HepG2 (cell line): ENCODE measurements at regions not wholly inside any gene's neighbourhood (a gene's known extent, or its start where the extent isn't known, plus 50 kb on each side); places are given as distances from the start of the nearest gene placed in this dataset.

Experiments
- ATAC-seq: fragments of 200-7000 bp; cut with Tn5 transposase; 3 replicates; pipeline ENCODE4 v1.9.1; 2020; ENCODE audit warnings: mild to moderate bottlenecking, moderate library complexity
- BruUV-seq: library from RNA; stranded (reverse); fragments of 400-500 nt; replicated peaks from 2 replicates; lab custom pipeline; 2021; lab: Mats Ljungman, UMichigan
- CTCF ChIA-PET: fragments of 300-600 bp; formaldehyde crosslinking; extraction: SDS; loops from one replicate; lab custom pipeline; 2021; ENCODE audit warnings: low total read pairs, inconsistent platforms, low intra/inter-chr PET ratio; lab: Yijun Ruan, JAX
- POLR2A ChIA-PET: fragments of 350-600 bp; sonication (Branson Sonifier 250); formaldehyde crosslinking; loops from one replicate; lab custom pipeline; 2020; ENCODE audit warnings: antibody characterized with exemption, inconsistent platforms; lab: Yijun Ruan, JAX
- DNase-seq: peaks from one replicate; pipeline ENCODE4 v3.0.0-alpha.2; 2015; ENCODE audit warnings: low spot score
- FAIRE-seq: peaks from 3 replicates; lab custom pipeline; 2011; peaks lifted over from hg19 to GRCh38; lab: Jason Lieb, UNC
- H2AFZ ChIP-seq: one replicate; pipeline ENCODE4 v1.6.1; 2011; ENCODE audit warnings: low read length, inconsistent platforms
- H3K27ac ChIP-seq: fragments of 300-600 bp; 3 replicates; pipeline ENCODE4 v1.8.0; 2011; ENCODE audit warnings: mixed run types, mild to moderate bottlenecking, mixed read lengths, low read length, inconsistent platforms; ENCODE audit not compliant: insufficient read depth; ENCODE audit errors: extremely low read length
- H3K27me3 ChIP-seq, 2 experiments: fragments of 200-600 bp in 1 of 2; 2 replicates in 1 of 2; 3 replicates in 1 of 2; pipeline versions ENCODE4 v1.6.0 to v1.8.0; 2011; ENCODE audit warnings: low read length in 2 of 2, mild to moderate bottlenecking in 2 of 2, moderate library complexity in 2 of 2, inconsistent platforms in 1 of 2; ENCODE audit not compliant: insufficient read depth in 2 of 2, control insufficient read depth in 1 of 2
- H3K36me3 ChIP-seq, 2 experiments: fragments of 200-600 bp in 1 of 2; replicated peaks in 1 of 2; 2 replicates in 1 of 2; 3 replicates in 1 of 2; pipeline versions ENCODE4 v1.5.1 to v1.8.0; 2011; ENCODE audit warnings: low read length in 2 of 2, inconsistent platforms in 1 of 2; ENCODE audit not compliant: insufficient read depth in 2 of 2, control insufficient read depth in 1 of 2
- H3K4me1 ChIP-seq: 2 replicates; pipeline ENCODE4 v1.5.1; 2012; ENCODE audit warnings: low read length, inconsistent platforms; ENCODE audit not compliant: insufficient read depth
- H3K4me2 ChIP-seq: 2 replicates; pipeline ENCODE4 v1.6.0; 2011; ENCODE audit warnings: low read depth, low read length, inconsistent platforms
- H3K4me3 ChIP-seq, 3 experiments: fragments of 200-600 bp in 1 of 3; sonication (generic), shearing (Covaris generic) in 1 of 3; replicated peaks in 1 of 3; 2 replicates each; pipeline ENCODE4 v1.5.1; 2011 to 2016; ENCODE audit warnings: low read length in 3 of 3, inconsistent platforms in 2 of 3, low read depth in 2 of 3, mild to moderate bottlenecking in 2 of 3, control low read depth in 1 of 3, mixed read lengths in 1 of 3; ENCODE audit not compliant: insufficient read depth in 1 of 3
- H3K79me2 ChIP-seq: one replicate; pipeline ENCODE4 v1.6.1; 2011; ENCODE audit warnings: low read length, inconsistent platforms; ENCODE audit not compliant: insufficient read depth
- H3K9ac ChIP-seq: 2 replicates; pipeline ENCODE4 v1.6.0; 2011; ENCODE audit warnings: mild to moderate bottlenecking, low read depth, low read length, inconsistent platforms; ENCODE audit not compliant: insufficient read depth
- H3K9me3 ChIP-seq: 2 replicates; pipeline ENCODE4 v1.5.1; 2012; ENCODE audit warnings: mild to moderate bottlenecking, low read length
- H4K20me1 ChIP-seq: 2 replicates; pipeline ENCODE4 v1.6.0; 2011; ENCODE audit warnings: inconsistent platforms, mild to moderate bottlenecking, low read length, moderate library complexity; ENCODE audit not compliant: insufficient read depth
- ELF1 ChIP-seq: sonication (generic); formaldehyde crosslinking; IDR thresholded peaks from 2 replicates; pipeline ENCODE4 v1.4.0; 2020; ENCODE audit warnings: missing genetic modification reagents
- JUN ChIP-seq: sonication (generic); formaldehyde crosslinking; IDR thresholded peaks from 2 replicates; pipeline ENCODE4 v1.4.0; 2020; ENCODE audit warnings: mild to moderate bottlenecking, missing genetic modification reagents
- RCOR2 ChIP-seq: IDR thresholded peaks from 2 replicates; pipeline ENCODE4 v1.6.1; 2016; ENCODE audit warnings: missing biosample characterization, missing genetic modification reagents
- SETDB1 ChIP-seq: sonication (generic); formaldehyde crosslinking; IDR thresholded peaks from 2 replicates; pipeline ENCODE4 v1.5.1; 2020; ENCODE audit warnings: missing genetic modification reagents, mild to moderate bottlenecking, borderline replicate concordance
- SMAD3 ChIP-seq: sonication (generic); formaldehyde crosslinking; IDR thresholded peaks from 2 replicates; pipeline ENCODE4 v1.4.0; 2020; ENCODE audit warnings: missing genetic modification reagents
- SRF ChIP-seq: IDR thresholded peaks from 2 replicates; pipeline ENCODE4 v1.6.1; 2011; ENCODE audit warnings: mild to moderate bottlenecking, low read depth, low read length, moderate library complexity
- TBL1XR1 ChIP-seq: fragments of 150-350 bp; IDR thresholded peaks from 2 replicates; pipeline ENCODE4 v1.6.1; 2014; ENCODE audit warnings: borderline replicate concordance, low read length; ENCODE audit not compliant: partially characterized antibody
- TMF1 ChIP-seq: sonication (generic); formaldehyde crosslinking; IDR thresholded peaks from 2 replicates; pipeline ENCODE4 v1.8.1; 2022; ENCODE audit warnings: low read depth, missing genetic modification reagents
- ZC3H4 ChIP-seq: sonication (generic); formaldehyde crosslinking; IDR thresholded peaks from 2 replicates; pipeline ENCODE4 v1.4.0; 2020; ENCODE audit warnings: missing genetic modification reagents, borderline replicate concordance
- ZNF768 ChIP-seq: sonication (generic); formaldehyde crosslinking; IDR thresholded peaks from 2 replicates; pipeline ENCODE4 v1.4.0; 2020; ENCODE audit warnings: missing genetic modification reagents
- ZNF879 ChIP-seq: sonication (generic); formaldehyde crosslinking; IDR thresholded peaks from 2 replicates; pipeline ENCODE4 v1.8.1; 2023; ENCODE audit warnings: missing genetic modification reagents
- ZSCAN22 ChIP-seq: sonication (generic); formaldehyde crosslinking; IDR thresholded peaks from 2 replicates; pipeline ENCODE4 v1.4.0; 2020; ENCODE audit warnings: mild to moderate bottlenecking, missing genetic modification reagents
- WGBS: methylation state at CpG from one replicate; pipeline ENCODE4 v1.1.6; 2017; ENCODE audit warnings: low lambda C conversion rate; 5-methylcytosine and 5-hydroxymethylcytosine counted together
- in situ Hi-C: cut with HindIII; loops from 2 replicates; pipeline ENCODE4 v1.10.0; 2017; ENCODE audit warnings: low pct_unique_long_range_greater_than_20kb; ENCODE audit not compliant: extremely low pct_ligation_motif_present
- intact Hi-C: fragments of 100-400 bp; cut with micrococcal nuclease; formaldehyde crosslinking; loops from one replicate; pipeline ENCODE4 v1.10.0; 2022; ENCODE audit not compliant: unreplicated experiment
- TF ChIP-seq, protein P1 (sequence below): sonication (generic); formaldehyde crosslinking; IDR thresholded peaks from 2 replicates; pipeline ENCODE4 v1.4.0; 2020; ENCODE audit warnings: missing genetic modification reagents
- TF ChIP-seq, protein P2 (sequence below): sonication (generic); formaldehyde crosslinking; IDR thresholded peaks from 2 replicates; pipeline ENCODE4 v1.5.1; 2020; ENCODE audit warnings: missing genetic modification reagents, mild to moderate bottlenecking, borderline replicate concordance
- TF ChIP-seq, protein P3 (sequence below): sonication (generic); formaldehyde crosslinking; IDR thresholded peaks from 2 replicates; pipeline ENCODE4 v1.5.0; 2020; ENCODE audit warnings: missing genetic modification reagents

DNA sequence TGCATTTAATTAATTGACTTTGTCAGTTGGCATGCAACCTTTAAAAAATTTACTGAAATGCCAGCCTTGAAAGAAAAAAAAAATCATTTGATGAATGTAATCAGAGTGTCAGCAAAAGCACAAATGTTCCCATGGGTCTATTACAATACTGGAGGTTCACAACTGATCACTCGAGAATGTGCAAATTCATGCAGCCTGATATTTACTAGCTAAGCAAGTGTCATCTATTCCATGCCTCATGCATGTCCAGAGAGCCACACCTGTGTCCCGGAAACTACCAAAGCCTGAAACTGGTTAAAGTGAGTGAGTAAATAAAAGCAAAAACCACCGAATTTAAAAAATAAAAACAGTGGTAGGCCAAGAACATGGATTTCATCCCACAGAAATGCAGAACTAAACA is 415.3 kb upstream of the ID2 start:
- Histone ChIP-seq H3K79me2 (no peaks in the 10 kb centered on the region), H3K27ac (no peak overlapping the region), H3K4me3 (no peak overlapping the region), H3K4me2 (no peak overlapping the region), H3K4me1 (no peaks in the 10 kb centered on the region; the same call in 1 of the 2 replicates), H3K9me3 (no peaks in the 10 kb centered on the region), H3K27me3 (no peaks in the 10 kb centered on the region), H3K36me3 (no peaks in the 10 kb centered on the region), H2AFZ (no peak overlapping the region), H4K20me1 (no peaks in the 10 kb centered on the region), H3K9ac (no peak overlapping the region)
- in situ Hi-C loops, result no loop called here
- no peak for ATAC-seq
- no peak for DNase-seq
- 36% methylated on average over 3 of the region's 3 CpGs for WGBS
- intact Hi-C loops, result no loop called here
- BruUV-seq, result no TSS peak
- ChIA-PET CTCF (no interaction called here), POLR2A (no interaction called here)
- FAIRE-seq, result no peak
- TF ChIP-seq TBL1XR1, result no peak

DNA sequence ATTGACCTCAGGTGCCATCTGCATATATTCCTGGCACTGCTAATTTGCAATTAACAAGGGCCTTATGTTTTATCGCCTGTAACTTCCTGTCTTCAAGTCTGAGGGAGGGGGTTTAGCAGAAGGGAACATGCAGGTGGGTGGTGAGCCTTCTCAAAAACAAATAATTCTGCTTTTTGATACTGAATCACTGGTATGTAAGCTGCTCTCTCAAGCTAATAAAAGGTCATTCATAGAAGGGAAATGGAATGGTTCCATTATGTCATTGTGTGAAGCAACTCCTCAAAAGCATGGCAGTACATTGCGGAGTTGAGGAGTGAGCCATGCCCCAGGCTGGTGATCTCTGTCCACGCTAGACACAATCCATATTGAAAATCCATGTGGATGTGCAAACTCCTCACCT is 414.8 kb upstream of the ID2 start:
- Histone ChIP-seq H4K20me1 (no peaks in the 10 kb centered on the region), H3K27me3 (no peaks in the 10 kb centered on the region), H3K79me2 (no peaks in the 10 kb centered on the region), H3K27ac (no peak overlapping the region), H3K4me1 (no peaks in the 10 kb centered on the region; the same call in 1 of the 2 replicates), H3K4me3 (no peak overlapping the region), H3K4me2 (no peak overlapping the region), H3K9me3 (no peaks in the 10 kb centered on the region), H2AFZ (no peak overlapping the region), H3K36me3 (no peaks in the 10 kb centered on the region), H3K9ac (no peak overlapping the region)
- FAIRE-seq, result no peak
- no TSS peak for BruUV-seq
- POLR2A ChIA-PET, result no interaction called here
- 54% methylated on average over 3 of the region's 3 CpGs for WGBS
- no peak for ATAC-seq
- in situ Hi-C loops, result no loop called here
- CTCF ChIA-PET, result no interaction called here
- DNase-seq, result no peak
- intact Hi-C loops, result no loop called here
- TF ChIP-seq ZC3H4 (CRISPR knock-in tag) (no peak), SMAD3 (CRISPR knock-in tag) (no peak), ZSCAN22 (no peak), RCOR2 (CRISPR knock-in tag) (no peak), SRF (no peak), TMF1 (CRISPR knock-in tag) (no peak), ZNF879 (no peak), ZNF768 (CRISPR knock-in tag) (no peak), JUN (CRISPR knock-in tag) (no peak), SETDB1 (CRISPR knock-in tag) (no peak), ELF1 (CRISPR knock-in tag) (no peak)
- TF ChIP-seq, protein P1, sequence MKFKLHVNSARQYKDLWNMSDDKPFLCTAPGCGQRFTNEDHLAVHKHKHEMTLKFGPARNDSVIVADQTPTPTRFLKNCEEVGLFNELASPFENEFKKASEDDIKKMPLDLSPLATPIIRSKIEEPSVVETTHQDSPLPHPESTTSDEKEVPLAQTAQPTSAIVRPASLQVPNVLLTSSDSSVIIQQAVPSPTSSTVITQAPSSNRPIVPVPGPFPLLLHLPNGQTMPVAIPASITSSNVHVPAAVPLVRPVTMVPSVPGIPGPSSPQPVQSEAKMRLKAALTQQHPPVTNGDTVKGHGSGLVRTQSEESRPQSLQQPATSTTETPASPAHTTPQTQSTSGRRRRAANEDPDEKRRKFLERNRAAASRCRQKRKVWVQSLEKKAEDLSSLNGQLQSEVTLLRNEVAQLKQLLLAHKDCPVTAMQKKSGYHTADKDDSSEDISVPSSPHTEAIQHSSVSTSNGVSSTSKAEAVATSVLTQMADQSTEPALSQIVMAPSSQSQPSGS, result no peak
- TF ChIP-seq, protein P2, sequence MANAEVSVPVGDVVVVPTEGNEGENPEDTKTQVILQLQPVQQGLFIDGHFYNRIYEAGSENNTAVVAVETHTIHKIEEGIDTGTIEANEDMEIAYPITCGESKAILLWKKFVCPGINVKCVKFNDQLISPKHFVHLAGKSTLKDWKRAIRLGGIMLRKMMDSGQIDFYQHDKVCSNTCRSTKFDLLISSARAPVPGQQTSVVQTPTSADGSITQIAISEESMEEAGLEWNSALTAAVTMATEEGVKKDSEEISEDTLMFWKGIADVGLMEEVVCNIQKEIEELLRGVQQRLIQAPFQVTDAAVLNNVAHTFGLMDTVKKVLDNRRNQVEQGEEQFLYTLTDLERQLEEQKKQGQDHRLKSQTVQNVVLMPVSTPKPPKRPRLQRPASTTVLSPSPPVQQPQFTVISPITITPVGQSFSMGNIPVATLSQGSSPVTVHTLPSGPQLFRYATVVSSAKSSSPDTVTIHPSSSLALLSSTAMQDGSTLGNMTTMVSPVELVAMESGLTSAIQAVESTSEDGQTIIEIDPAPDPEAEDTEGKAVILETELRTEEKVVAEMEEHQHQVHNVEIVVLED (CRISPR knock-in tag), result no peak
- TF ChIP-seq, protein P3, sequence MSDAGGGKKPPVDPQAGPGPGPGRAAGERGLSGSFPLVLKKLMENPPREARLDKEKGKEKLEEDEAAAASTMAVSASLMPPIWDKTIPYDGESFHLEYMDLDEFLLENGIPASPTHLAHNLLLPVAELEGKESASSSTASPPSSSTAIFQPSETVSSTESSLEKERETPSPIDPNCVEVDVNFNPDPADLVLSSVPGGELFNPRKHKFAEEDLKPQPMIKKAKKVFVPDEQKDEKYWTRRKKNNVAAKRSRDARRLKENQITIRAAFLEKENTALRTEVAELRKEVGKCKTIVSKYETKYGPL (CRISPR knock-in tag), result no peak
